Neural cell (in vitro differentiated cells): ENCODE measurements at regions not wholly inside any gene's neighbourhood (a gene's known extent, or its start where the extent isn't known, plus 50 kb on each side); places are given as distances from the start of the nearest gene placed in this dataset.

Experiments used
- EP300 ChIP-seq: fragments of 450-650 bp; conservative IDR thresholded peaks from 2 replicates; pipeline ENCODE4 v1.6.1; 2014; ENCODE audit warnings: antibody characterized with exemption, mild to moderate bottlenecking, moderate library complexity; ENCODE audit not compliant: poor library complexity, severe bottlenecking
- POLR2AphosphoS5 ChIP-seq: IDR thresholded peaks from 2 replicates; pipeline ENCODE4 v1.6.1; 2012
- RAD21 ChIP-seq: fragments of 450-650 bp; conservative IDR thresholded peaks from 2 replicates; pipeline ENCODE4 v1.6.1; 2014; ENCODE audit warnings: antibody characterized with exemption, mild to moderate bottlenecking, moderate library complexity
- TF ChIP-seq, protein P1 (sequence below): fragments of 450-650 bp; IDR thresholded peaks from 2 replicates; pipeline ENCODE4 v1.5.1; 2014; ENCODE audit warnings: antibody characterized with exemption, mild to moderate bottlenecking, moderate library complexity; ENCODE audit not compliant: poor library complexity, severe bottlenecking
- TF ChIP-seq, protein P2 (sequence below): IDR thresholded peaks from 2 replicates; pipeline ENCODE4 v1.6.1; 2012; ENCODE audit warnings: borderline replicate concordance

DNA sequence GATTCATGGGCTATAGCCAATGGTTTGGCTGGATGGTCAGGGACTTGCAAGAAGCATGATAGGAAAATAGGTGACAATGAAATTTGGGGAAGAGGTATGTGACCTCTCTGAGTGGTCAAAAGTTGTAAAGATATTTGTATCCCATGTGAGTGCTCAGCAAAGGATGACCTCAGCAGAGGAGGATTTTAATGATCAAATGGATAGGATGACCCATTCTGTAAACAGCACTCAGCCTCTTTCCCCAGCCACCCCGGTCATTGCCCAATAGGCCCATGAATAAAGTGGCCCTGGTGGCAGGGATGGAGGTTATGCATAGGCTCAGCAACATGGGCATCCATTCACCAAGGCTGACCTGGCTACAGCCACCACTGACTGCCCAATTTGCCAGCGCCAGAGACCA is 138.4 kb upstream of the SPDL1 start:
- TF ChIP-seq, protein P1, sequence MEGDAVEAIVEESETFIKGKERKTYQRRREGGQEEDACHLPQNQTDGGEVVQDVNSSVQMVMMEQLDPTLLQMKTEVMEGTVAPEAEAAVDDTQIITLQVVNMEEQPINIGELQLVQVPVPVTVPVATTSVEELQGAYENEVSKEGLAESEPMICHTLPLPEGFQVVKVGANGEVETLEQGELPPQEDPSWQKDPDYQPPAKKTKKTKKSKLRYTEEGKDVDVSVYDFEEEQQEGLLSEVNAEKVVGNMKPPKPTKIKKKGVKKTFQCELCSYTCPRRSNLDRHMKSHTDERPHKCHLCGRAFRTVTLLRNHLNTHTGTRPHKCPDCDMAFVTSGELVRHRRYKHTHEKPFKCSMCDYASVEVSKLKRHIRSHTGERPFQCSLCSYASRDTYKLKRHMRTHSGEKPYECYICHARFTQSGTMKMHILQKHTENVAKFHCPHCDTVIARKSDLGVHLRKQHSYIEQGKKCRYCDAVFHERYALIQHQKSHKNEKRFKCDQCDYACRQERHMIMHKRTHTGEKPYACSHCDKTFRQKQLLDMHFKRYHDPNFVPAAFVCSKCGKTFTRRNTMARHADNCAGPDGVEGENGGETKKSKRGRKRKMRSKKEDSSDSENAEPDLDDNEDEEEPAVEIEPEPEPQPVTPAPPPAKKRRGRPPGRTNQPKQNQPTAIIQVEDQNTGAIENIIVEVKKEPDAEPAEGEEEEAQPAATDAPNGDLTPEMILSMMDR, result no peak
- TF ChIP-seq EP300 (no peak), RAD21 (no peak), POLR2AphosphoS5 (no peak)
- TF ChIP-seq, protein P2, sequence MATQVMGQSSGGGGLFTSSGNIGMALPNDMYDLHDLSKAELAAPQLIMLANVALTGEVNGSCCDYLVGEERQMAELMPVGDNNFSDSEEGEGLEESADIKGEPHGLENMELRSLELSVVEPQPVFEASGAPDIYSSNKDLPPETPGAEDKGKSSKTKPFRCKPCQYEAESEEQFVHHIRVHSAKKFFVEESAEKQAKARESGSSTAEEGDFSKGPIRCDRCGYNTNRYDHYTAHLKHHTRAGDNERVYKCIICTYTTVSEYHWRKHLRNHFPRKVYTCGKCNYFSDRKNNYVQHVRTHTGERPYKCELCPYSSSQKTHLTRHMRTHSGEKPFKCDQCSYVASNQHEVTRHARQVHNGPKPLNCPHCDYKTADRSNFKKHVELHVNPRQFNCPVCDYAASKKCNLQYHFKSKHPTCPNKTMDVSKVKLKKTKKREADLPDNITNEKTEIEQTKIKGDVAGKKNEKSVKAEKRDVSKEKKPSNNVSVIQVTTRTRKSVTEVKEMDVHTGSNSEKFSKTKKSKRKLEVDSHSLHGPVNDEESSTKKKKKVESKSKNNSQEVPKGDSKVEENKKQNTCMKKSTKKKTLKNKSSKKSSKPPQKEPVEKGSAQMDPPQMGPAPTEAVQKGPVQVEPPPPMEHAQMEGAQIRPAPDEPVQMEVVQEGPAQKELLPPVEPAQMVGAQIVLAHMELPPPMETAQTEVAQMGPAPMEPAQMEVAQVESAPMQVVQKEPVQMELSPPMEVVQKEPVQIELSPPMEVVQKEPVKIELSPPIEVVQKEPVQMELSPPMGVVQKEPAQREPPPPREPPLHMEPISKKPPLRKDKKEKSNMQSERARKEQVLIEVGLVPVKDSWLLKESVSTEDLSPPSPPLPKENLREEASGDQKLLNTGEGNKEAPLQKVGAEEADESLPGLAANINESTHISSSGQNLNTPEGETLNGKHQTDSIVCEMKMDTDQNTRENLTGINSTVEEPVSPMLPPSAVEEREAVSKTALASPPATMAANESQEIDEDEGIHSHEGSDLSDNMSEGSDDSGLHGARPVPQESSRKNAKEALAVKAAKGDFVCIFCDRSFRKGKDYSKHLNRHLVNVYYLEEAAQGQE, result no peak
